ENCODE measurements at regions not wholly inside any gene's neighbourhood (a gene's known extent, or its start where the extent isn't known, plus 50 kb on each side); places are given as distances from the start of the nearest gene placed in this dataset.
"Not testable (repeated sequence)": the region's sequence is repeated elsewhere in the genome, so short reads cannot be mapped to it uniquely, and the experiment has no call there.

GRCh38 chr6:118722829-118723813, 71.7 kb upstream of the CEP85L start:
- no peak for DNase-seq (ENCODE audit: low spot score)
- no peak for TF ChIP-seq CTCF (IDR thresholded peaks at IDR 0.05; ENCODE audit: borderline replicate concordance, control extremely low read depth, extremely low read depth, insufficient read depth, missing control alignments)
- in situ Hi-C loops (cut with MboI; ENCODE audit: low sequenced_read_pairs, unreplicated experiment) = no loop called here

DNA sequence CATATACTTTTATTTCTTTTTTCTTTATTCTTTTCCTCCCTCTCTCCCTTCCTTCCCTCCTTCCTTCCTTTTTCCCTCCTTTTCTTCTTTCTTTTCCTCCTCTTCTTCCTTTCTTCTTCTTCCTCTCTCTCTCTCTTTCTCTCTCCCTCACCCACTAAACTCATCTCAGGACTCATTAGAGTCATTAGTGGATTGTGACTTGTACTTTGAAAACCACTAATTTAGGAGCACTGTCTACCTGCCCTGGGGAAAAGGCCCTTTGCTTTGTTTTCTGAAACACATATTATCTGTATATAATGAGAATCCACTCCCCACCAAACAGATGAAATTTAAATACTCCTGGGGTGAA, 68.7 kb upstream of the CEP85L start:
- in situ Hi-C loops (cut with MboI; ENCODE audit: low sequenced_read_pairs, unreplicated experiment) = no loop called here
- DNase-seq (ENCODE audit: low spot score) = no peak
- TF ChIP-seq CTCF (IDR thresholded peaks at IDR 0.05; ENCODE audit: borderline replicate concordance, control extremely low read depth, extremely low read depth, insufficient read depth, missing control alignments) = no peak

GRCh38 chr6:118719351-118720124, 68.1 kb upstream of the CEP85L start:
- peak; percentile 56 for DNase-seq (ENCODE audit: low spot score)
- in situ Hi-C loops (cut with MboI; ENCODE audit: low sequenced_read_pairs, unreplicated experiment) = no loop called here
- no peak for TF ChIP-seq CTCF (IDR thresholded peaks at IDR 0.05; ENCODE audit: borderline replicate concordance, control extremely low read depth, extremely low read depth, insufficient read depth, missing control alignments)

DNA sequence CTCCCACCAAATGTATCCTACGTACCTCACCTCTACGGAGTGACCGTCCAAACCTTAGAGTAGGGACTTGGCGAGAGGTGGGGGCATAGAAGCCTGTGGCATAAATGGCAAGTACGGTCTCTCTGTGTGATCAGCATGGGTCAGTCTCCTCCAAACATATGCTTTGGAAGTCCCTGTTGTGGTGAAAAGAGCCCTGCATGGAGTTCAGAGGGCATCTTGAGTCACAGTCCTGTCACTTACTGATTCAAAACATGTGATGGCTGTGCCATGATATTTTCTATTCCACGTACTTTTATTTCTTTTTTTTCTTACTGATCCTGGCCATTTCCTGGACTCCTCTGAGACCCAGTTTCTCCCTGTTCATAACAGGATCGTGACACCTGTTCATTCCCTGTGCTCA, 67.5 kb upstream of the CEP85L start:
- in situ Hi-C loops (cut with MboI; ENCODE audit: low sequenced_read_pairs, unreplicated experiment) = no loop called here
- no peak for TF ChIP-seq CTCF (IDR thresholded peaks at IDR 0.05; ENCODE audit: borderline replicate concordance, control extremely low read depth, extremely low read depth, insufficient read depth, missing control alignments)
- DNase-seq (ENCODE audit: low spot score) = no peak

DNA sequence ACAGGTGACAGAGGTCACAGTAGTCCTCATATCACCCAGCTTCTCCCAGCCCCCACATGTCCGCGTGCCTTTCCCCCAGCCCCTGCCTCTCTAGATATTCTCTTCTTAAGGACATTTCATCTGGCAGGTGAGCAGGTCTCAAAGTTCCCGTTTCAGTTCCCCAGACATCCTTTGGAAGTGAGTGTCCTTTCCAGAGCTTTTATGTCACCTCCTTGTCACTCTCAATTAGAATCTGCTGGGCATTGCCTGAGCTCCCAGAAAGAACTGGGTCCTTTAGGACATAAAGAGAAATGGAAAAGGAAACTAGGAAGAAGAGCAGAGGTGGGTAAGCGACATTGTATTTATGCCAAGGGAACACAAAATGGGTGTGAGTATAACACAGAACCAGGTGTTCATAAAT, 66.9 kb upstream of the CEP85L start:
- in situ Hi-C loops (cut with MboI; ENCODE audit: low sequenced_read_pairs, unreplicated experiment) = no loop called here
- no peak for DNase-seq (ENCODE audit: low spot score)
- no peak for TF ChIP-seq CTCF (IDR thresholded peaks at IDR 0.05; ENCODE audit: borderline replicate concordance, control extremely low read depth, extremely low read depth, insufficient read depth, missing control alignments)

- in situ Hi-C loops (cut with MboI; ENCODE audit: low sequenced_read_pairs, unreplicated experiment) = no loop called here
- DNase-seq (ENCODE audit: low spot score) = no peak
- TF ChIP-seq CTCF (IDR thresholded peaks at IDR 0.05; ENCODE audit: borderline replicate concordance, control extremely low read depth, extremely low read depth, insufficient read depth, missing control alignments) = no peak
Observed at GRCh38 chr6:118717106-118717505, 65.7 kb upstream of the CEP85L start.

- in situ Hi-C loops (cut with MboI; ENCODE audit: low sequenced_read_pairs, unreplicated experiment); DNase-seq (ENCODE audit: low spot score): not testable (repeated sequence)
Observed at GRCh38 chr6:118715907-118716306, 64.5 kb upstream of the CEP85L start.

Measured in GM13976 (cell line).